ENCODE measurements at regions not wholly inside any gene's neighbourhood (a gene's known extent, or its start where the extent isn't known, plus 50 kb on each side); places are given as distances from the start of the nearest gene placed in this dataset.

- TF ChIP-seq, protein P1, sequence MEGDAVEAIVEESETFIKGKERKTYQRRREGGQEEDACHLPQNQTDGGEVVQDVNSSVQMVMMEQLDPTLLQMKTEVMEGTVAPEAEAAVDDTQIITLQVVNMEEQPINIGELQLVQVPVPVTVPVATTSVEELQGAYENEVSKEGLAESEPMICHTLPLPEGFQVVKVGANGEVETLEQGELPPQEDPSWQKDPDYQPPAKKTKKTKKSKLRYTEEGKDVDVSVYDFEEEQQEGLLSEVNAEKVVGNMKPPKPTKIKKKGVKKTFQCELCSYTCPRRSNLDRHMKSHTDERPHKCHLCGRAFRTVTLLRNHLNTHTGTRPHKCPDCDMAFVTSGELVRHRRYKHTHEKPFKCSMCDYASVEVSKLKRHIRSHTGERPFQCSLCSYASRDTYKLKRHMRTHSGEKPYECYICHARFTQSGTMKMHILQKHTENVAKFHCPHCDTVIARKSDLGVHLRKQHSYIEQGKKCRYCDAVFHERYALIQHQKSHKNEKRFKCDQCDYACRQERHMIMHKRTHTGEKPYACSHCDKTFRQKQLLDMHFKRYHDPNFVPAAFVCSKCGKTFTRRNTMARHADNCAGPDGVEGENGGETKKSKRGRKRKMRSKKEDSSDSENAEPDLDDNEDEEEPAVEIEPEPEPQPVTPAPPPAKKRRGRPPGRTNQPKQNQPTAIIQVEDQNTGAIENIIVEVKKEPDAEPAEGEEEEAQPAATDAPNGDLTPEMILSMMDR (optimal IDR thresholded peaks at IDR 0.05 in 1 of 3, IDR thresholded peaks at IDR 0.05 in 1 of 3, conservative IDR thresholded peaks at IDR 0.05 in 1 of 3; ENCODE audit: extremely low read depth in 1 of 3, insufficient read depth in 2 of 3, low read length in 3 of 3) = no peak
- no peak for TF ChIP-seq EZH2 (IDR thresholded peaks at IDR 0.05; ENCODE audit: low read length)
Observed at GRCh38 chr7:24231493-24231892, 52.5 kb upstream of the NPY start.
